ENCODE measurements at regions not wholly inside any gene's neighbourhood (a gene's known extent, or its start where the extent isn't known, plus 50 kb on each side); places are given as distances from the start of the nearest gene placed in this dataset.

DNA sequence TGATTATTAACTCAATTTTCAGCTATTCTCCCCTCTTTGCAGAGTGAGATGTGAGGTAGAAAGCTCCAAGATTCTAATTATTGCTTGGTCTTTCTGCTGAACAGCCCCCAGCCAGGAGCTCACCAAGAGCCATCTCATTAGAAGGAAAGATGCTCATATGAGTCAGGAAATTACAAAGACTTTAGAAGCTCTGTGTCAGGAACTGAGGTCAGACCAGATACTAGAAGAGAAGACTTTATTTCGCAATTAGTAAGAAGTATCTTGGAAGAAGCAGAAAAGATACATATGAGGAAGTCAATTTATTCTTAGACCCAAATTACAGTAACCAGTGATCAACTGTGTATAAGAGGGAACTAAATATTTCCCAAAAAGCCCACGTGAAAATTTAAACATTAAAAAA lies 626.9 kb downstream of the ZWINT start:
- Histone ChIP-seq H3K4me1 (no peaks in the 10 kb centered on the region), H3K27me3 (ENCODE audit: low read depth) (no peaks in the 10 kb centered on the region), H3K4me3 (no peak overlapping the region), H3K27ac (replicated peaks) (no peak overlapping the region), H3K36me3 (no peaks in the 10 kb centered on the region), H3K9me3 (replicated peaks) (no peaks in the 10 kb centered on the region)
- intact Hi-C loops (cut with micrococcal nuclease) = no loop called here
- DNase-seq = no peak
- TF ChIP-seq, protein P1, sequence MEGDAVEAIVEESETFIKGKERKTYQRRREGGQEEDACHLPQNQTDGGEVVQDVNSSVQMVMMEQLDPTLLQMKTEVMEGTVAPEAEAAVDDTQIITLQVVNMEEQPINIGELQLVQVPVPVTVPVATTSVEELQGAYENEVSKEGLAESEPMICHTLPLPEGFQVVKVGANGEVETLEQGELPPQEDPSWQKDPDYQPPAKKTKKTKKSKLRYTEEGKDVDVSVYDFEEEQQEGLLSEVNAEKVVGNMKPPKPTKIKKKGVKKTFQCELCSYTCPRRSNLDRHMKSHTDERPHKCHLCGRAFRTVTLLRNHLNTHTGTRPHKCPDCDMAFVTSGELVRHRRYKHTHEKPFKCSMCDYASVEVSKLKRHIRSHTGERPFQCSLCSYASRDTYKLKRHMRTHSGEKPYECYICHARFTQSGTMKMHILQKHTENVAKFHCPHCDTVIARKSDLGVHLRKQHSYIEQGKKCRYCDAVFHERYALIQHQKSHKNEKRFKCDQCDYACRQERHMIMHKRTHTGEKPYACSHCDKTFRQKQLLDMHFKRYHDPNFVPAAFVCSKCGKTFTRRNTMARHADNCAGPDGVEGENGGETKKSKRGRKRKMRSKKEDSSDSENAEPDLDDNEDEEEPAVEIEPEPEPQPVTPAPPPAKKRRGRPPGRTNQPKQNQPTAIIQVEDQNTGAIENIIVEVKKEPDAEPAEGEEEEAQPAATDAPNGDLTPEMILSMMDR (IDR thresholded peaks at IDR 0.05; ENCODE audit: borderline replicate concordance) = no peak

- no peak for DNase-seq
- Histone ChIP-seq H3K27me3 (ENCODE audit: low read depth) (no peaks in the 10 kb centered on the region), H3K4me3 (no peak overlapping the region), H3K27ac (replicated peaks) (no peak overlapping the region), H3K9me3 (replicated peaks) (peaks cover 11% of the 10 kb centered on the region), H3K4me1 (no peaks in the 10 kb centered on the region), H3K36me3 (no peaks in the 10 kb centered on the region)
- TF ChIP-seq, protein P1 (IDR thresholded peaks at IDR 0.05; ENCODE audit: borderline replicate concordance) = no peak
- intact Hi-C loops (cut with micrococcal nuclease) = no loop called here
Measured at GRCh38 chr10:55704950-55705349, 656.1 kb downstream of the ZWINT start.

GRCh38 chr10:55668326-55668922 lies 692.6 kb downstream of the ZWINT start:
- Histone ChIP-seq H3K27ac (replicated peaks) (no peak overlapping the region), H3K4me1 (no peaks in the 10 kb centered on the region), H3K4me3 (no peak overlapping the region), H3K36me3 (no peaks in the 10 kb centered on the region), H3K27me3 (ENCODE audit: low read depth) (no peaks in the 10 kb centered on the region), H3K9me3 (replicated peaks) (no peaks in the 10 kb centered on the region)
- intact Hi-C loops (cut with micrococcal nuclease) = no loop called here
- DNase-seq = no peak
- TF ChIP-seq, protein P1 (IDR thresholded peaks at IDR 0.05; ENCODE audit: borderline replicate concordance) = peak; percentile 20

DNA sequence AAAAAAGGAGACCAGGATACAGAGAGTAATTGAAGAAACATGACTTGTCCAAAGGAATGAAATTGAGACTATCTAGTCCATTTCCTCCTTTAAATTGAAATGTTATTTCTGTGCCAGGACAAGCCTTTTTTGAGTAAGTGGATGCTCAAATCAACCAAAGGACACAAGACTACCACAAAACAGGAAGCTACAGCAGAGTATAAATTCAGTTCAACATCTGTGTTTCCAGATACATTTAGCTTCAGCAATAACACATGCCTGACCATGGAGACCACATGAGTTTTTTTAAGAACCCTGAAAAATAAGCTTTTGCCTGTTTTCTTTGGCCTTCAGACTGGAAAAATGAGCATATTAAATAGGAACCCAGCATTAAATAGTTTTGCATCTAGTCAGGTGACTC lies 707.5 kb downstream of the ZWINT start:
- Histone ChIP-seq H3K9me3 (replicated peaks) (no peaks in the 10 kb centered on the region), H3K27ac (replicated peaks) (no peak overlapping the region), H3K4me3 (no peak overlapping the region), H3K36me3 (no peaks in the 10 kb centered on the region), H3K4me1 (no peaks in the 10 kb centered on the region), H3K27me3 (ENCODE audit: low read depth) (no peaks in the 10 kb centered on the region)
- intact Hi-C loops (cut with micrococcal nuclease) = no loop called here
- TF ChIP-seq, protein P1 (IDR thresholded peaks at IDR 0.05; ENCODE audit: borderline replicate concordance) = no peak
- DNase-seq = no peak

- Histone ChIP-seq H3K27me3 (ENCODE audit: low read depth) (no peaks in the 10 kb centered on the region), H3K9me3 (replicated peaks) (no peaks in the 10 kb centered on the region), H3K4me3 (no peak overlapping the region), H3K4me1 (no peaks in the 10 kb centered on the region), H3K27ac (replicated peaks) (no peak overlapping the region), H3K36me3 (no peaks in the 10 kb centered on the region)
- no peak for DNase-seq
- intact Hi-C loops (cut with micrococcal nuclease) = no loop called here
- TF ChIP-seq, protein P1 (IDR thresholded peaks at IDR 0.05; ENCODE audit: borderline replicate concordance) = no peak
Measured at GRCh38 chr10:55641601-55642000, 719.5 kb downstream of the ZWINT start.
